ENCODE measurements at regions not wholly inside any gene's neighbourhood (a gene's known extent, or its start where the extent isn't known, plus 50 kb on each side); places are given as distances from the start of the nearest gene placed in this dataset.

GRCh38 chr11:130617001-130617400, 168.6 kb downstream of the ADAMTS15 start:
- DNase-seq, result no peak

GRCh38 chr11:130620548-130620947, 172.1 kb downstream of the ADAMTS15 start:
- DNase-seq, result no peak

- DNase-seq, result no peak
Measured at GRCh38 chr11:130622141-130622542, 173.7 kb downstream of the ADAMTS15 start.

- no peak for DNase-seq
Measured at GRCh38 chr11:130623670-130624668, 175.5 kb downstream of the ADAMTS15 start.

GRCh38 chr11:130624971-130625544, 176.6 kb downstream of the ADAMTS15 start:
- DNase-seq, result no peak

- no peak for DNase-seq
Measured at GRCh38 chr11:130625578-130626306, 177.3 kb downstream of the ADAMTS15 start.

- DNase-seq, result no peak
Measured at GRCh38 chr11:130629039-130629438, 180.6 kb downstream of the ADAMTS15 start.

GRCh38 chr11:130631119-130631518, 182.7 kb downstream of the ADAMTS15 start:
- no peak for DNase-seq

- no peak for DNase-seq
Measured at GRCh38 chr11:130633466-130633865, 185.0 kb downstream of the ADAMTS15 start.

GRCh38 chr11:130634186-130634585, 185.7 kb downstream of the ADAMTS15 start:
- no peak for DNase-seq

- DNase-seq, result peak; percentile 87
Measured at GRCh38 chr11:130634961-130635473, 186.6 kb downstream of the ADAMTS15 start.

GRCh38 chr11:130635937-130636630, 187.6 kb downstream of the ADAMTS15 start:
- no peak for DNase-seq

GRCh38 chr11:130636722-130637464, 188.4 kb downstream of the ADAMTS15 start:
- no peak for DNase-seq

- no peak for DNase-seq
Measured at GRCh38 chr11:130637566-130637965, 189.1 kb downstream of the ADAMTS15 start.

GRCh38 chr11:130638033-130638432, 189.6 kb downstream of the ADAMTS15 start:
- no peak for DNase-seq

GRCh38 chr11:130638624-130639023, 190.2 kb downstream of the ADAMTS15 start:
- no peak for DNase-seq

- no peak for DNase-seq
Measured at GRCh38 chr11:130639369-130639768, 190.9 kb downstream of the ADAMTS15 start.

GRCh38 chr11:130640526-130640925, 192.1 kb downstream of the ADAMTS15 start:
- DNase-seq, result no peak

- no peak for DNase-seq
Measured at GRCh38 chr11:130641876-130642275, 193.4 kb downstream of the ADAMTS15 start.

- DNase-seq, result no peak
Measured at GRCh38 chr11:130642994-130643393, 194.5 kb downstream of the ADAMTS15 start.

- DNase-seq, result no peak
Measured at GRCh38 chr11:130644187-130644586, 195.7 kb downstream of the ADAMTS15 start.

Measured in NCI-H2081 treated with DMSO at 0.1 percent for 48 hours (cell line).